Upper lobe of right lung (tissue), 1 donor: ENCODE measurements at regions not wholly inside any gene's neighbourhood (a gene's known extent, or its start where the extent isn't known, plus 50 kb on each side); places are given as distances from the start of the nearest gene placed in this dataset.

ENCODE experiments used
- ATAC-seq: fragments of 200-7000 bp; cut with Tn5 transposase; one replicate; pipeline ENCODE4 v1.9.1; 2020; ENCODE audit warnings: mild to moderate bottlenecking, moderate library complexity
- DNase-seq: peaks from one replicate; pipeline ENCODE4 v3.0.0-alpha.2; 2020
- H3K27ac ChIP-seq: fragments of 200-600 bp; one replicate; pipeline ENCODE4 v1.8.0; 2022
- H3K27me3 ChIP-seq: fragments of 200-600 bp; one replicate; pipeline ENCODE4 v1.8.0; 2022; ENCODE audit warnings: mild to moderate bottlenecking
- H3K36me3 ChIP-seq: fragments of 200-600 bp; one replicate; pipeline ENCODE4 v1.8.0; 2022
- H3K4me1 ChIP-seq: fragments of 200-600 bp; one replicate; pipeline ENCODE4 v1.8.0; 2022
- H3K4me3 ChIP-seq: fragments of 200-600 bp; one replicate; pipeline ENCODE4 v1.8.0; 2022; ENCODE audit warnings: mild to moderate bottlenecking
- H3K9me3 ChIP-seq: fragments of 200-600 bp; one replicate; pipeline ENCODE4 v1.8.0; 2022
- CTCF ChIP-seq: fragments of 200-600 bp; IDR thresholded peaks from one replicate; pipeline ENCODE4 v1.8.0; 2022; ENCODE audit warnings: antibody characterized with exemption
- intact Hi-C: fragments of 100-400 bp; cut with DNase I; formaldehyde crosslinking; loops from one replicate; pipeline ENCODE4 v1.11.0; 2022
- donor health status: DM: no; HTN: yes; CAD: no; lungs with severe emphysema.

- TF ChIP-seq CTCF = no peak
- intact Hi-C loops = no loop called here
- no peak overlapping the region for H3K27ac ChIP-seq
- no peaks in the 10 kb centered on the region for H3K9me3 ChIP-seq
- DNase-seq (no peak), ATAC-seq (no peak)
- H3K4me3 ChIP-seq = no peak overlapping the region
- no peaks in the 10 kb centered on the region for H3K4me1 ChIP-seq
- H3K36me3 ChIP-seq = peaks cover 37% of the 10 kb centered on the region
- H3K27me3 ChIP-seq = no peaks in the 10 kb centered on the region
These were observed 444.4 kb downstream of the UTRN start for GRCh38 chr6:144729502-144729901.

GRCh38 chr6:144730088-144730645 is 445.0 kb downstream of the UTRN start:
- intact Hi-C loops = no loop called here
- H3K36me3 ChIP-seq = peaks cover 43% of the 10 kb centered on the region
- ATAC-seq (no peak), DNase-seq (no peak)
- H3K4me1 ChIP-seq = no peaks in the 10 kb centered on the region
- no peak for TF ChIP-seq CTCF
- no peak overlapping the region for H3K27ac ChIP-seq
- no peaks in the 10 kb centered on the region for H3K27me3 ChIP-seq
- H3K9me3 ChIP-seq = no peaks in the 10 kb centered on the region
- no peak overlapping the region for H3K4me3 ChIP-seq

- TF ChIP-seq CTCF = no peak
- Histone ChIP-seq H3K27me3 (no peaks in the 10 kb centered on the region), H3K36me3 (peaks cover 43% of the 10 kb centered on the region), H3K9me3 (no peaks in the 10 kb centered on the region), H3K4me3 (no peak overlapping the region), H3K27ac (no peak overlapping the region), H3K4me1 (no peaks in the 10 kb centered on the region)
- ATAC-seq = no peak
- no peak for DNase-seq
- intact Hi-C loops = no loop called here
These were observed 446.1 kb downstream of the UTRN start for GRCh38 chr6:144731229-144731628.

GRCh38 chr6:144736763-144737162 is 451.6 kb downstream of the UTRN start:
- no peak for TF ChIP-seq CTCF
- Histone ChIP-seq H3K27ac (no peak overlapping the region), H3K36me3 (peaks cover 42% of the 10 kb centered on the region), H3K9me3 (no peaks in the 10 kb centered on the region), H3K4me1 (no peaks in the 10 kb centered on the region), H3K27me3 (no peaks in the 10 kb centered on the region), H3K4me3 (no peak overlapping the region)
- ATAC-seq (no peak), DNase-seq (no peak)
- intact Hi-C loops = no loop called here

GRCh38 chr6:144737998-144738397 is 452.9 kb downstream of the UTRN start:
- no peak for TF ChIP-seq CTCF
- Histone ChIP-seq H3K27me3 (no peaks in the 10 kb centered on the region), H3K4me1 (no peaks in the 10 kb centered on the region), H3K4me3 (no peak overlapping the region), H3K36me3 (peaks cover 30% of the 10 kb centered on the region), H3K27ac (no peak overlapping the region), H3K9me3 (no peaks in the 10 kb centered on the region)
- intact Hi-C loops = no loop called here
- DNase-seq = no peak
- no peak for ATAC-seq

- Histone ChIP-seq H3K4me1 (no peaks in the 10 kb centered on the region), H3K4me3 (no peak overlapping the region), H3K27me3 (no peaks in the 10 kb centered on the region), H3K27ac (no peak overlapping the region), H3K9me3 (no peaks in the 10 kb centered on the region), H3K36me3 (peaks cover 12% of the 10 kb centered on the region)
- intact Hi-C loops = no loop called here
- DNase-seq = no peak
- ATAC-seq = no peak
- TF ChIP-seq CTCF = no peak
These were observed 454.7 kb downstream of the UTRN start for GRCh38 chr6:144739873-144740272.
